Loucy (cell line): ENCODE measurements at regions not wholly inside any gene's neighbourhood (a gene's known extent, or its start where the extent isn't known, plus 50 kb on each side); places are given as distances from the start of the nearest gene placed in this dataset.

Experiments
- H2AFZ ChIP-seq: fragments of 200-600 bp; sonication (generic); 2 replicates; pipeline ENCODE4 v1.6.0; 2016; ENCODE audit warnings: antibody characterized with exemption, mild to moderate bottlenecking, low read length, moderate library complexity
- H3F3A ChIP-seq: fragments of 200-600 bp; 2 replicates; pipeline ENCODE4 v1.6.0; 2016; ENCODE audit warnings: antibody characterized with exemption, low read depth, mild to moderate bottlenecking
- H3K27me3 ChIP-seq: fragments of 200-600 bp; sonication (generic); 2 replicates; pipeline ENCODE4 v1.6.1; 2014; ENCODE audit warnings: low read length, mild to moderate bottlenecking; ENCODE audit not compliant: insufficient read depth, poor library complexity, severe bottlenecking
- H3K36me3 ChIP-seq: fragments of 200-600 bp; sonication (generic); 2 replicates; pipeline ENCODE4 v1.6.1; 2016; ENCODE audit warnings: low read length; ENCODE audit not compliant: insufficient read depth
- H3K4me1 ChIP-seq: fragments of 200-600 bp; sonication (generic); 2 replicates; pipeline ENCODE4 v1.5.1; 2014; ENCODE audit warnings: low read length, mild to moderate bottlenecking; ENCODE audit not compliant: insufficient read depth, poor library complexity, severe bottlenecking
- H3K4me2 ChIP-seq: fragments of 200-600 bp; sonication (generic); 2 replicates; pipeline ENCODE4 v1.6.0; 2014; ENCODE audit warnings: antibody characterized with exemption, low read length, low read depth, mild to moderate bottlenecking; ENCODE audit not compliant: poor library complexity, severe bottlenecking
- H3K4me3 ChIP-seq: fragments of 200-600 bp; sonication (generic); 2 replicates; pipeline ENCODE4 v1.5.1; 2014; ENCODE audit warnings: low read length, mild to moderate bottlenecking, mixed read lengths; ENCODE audit not compliant: poor library complexity, severe bottlenecking
- H3K79me2 ChIP-seq: fragments of 200-600 bp; sonication (generic); 2 replicates; pipeline ENCODE4 v1.6.1; 2014; ENCODE audit warnings: low read length; ENCODE audit not compliant: insufficient read depth
- H3K9ac ChIP-seq: fragments of 200-600 bp; sonication (generic); 2 replicates; pipeline ENCODE4 v1.6.0; 2014; ENCODE audit warnings: mild to moderate bottlenecking, low read depth, low read length, moderate library complexity; ENCODE audit not compliant: poor library complexity, severe bottlenecking
- H3K9me2 ChIP-seq: fragments of 200-600 bp; sonication (generic); replicated peaks from 2 replicates; pipeline ENCODE4 v1.6.1; 2016; ENCODE audit warnings: low read depth, low read length, mixed read lengths
- H3K9me3 ChIP-seq: fragments of 200-600 bp; sonication (generic); 2 replicates; pipeline ENCODE4 v1.6.1; 2014; ENCODE audit warnings: mild to moderate bottlenecking, antibody characterized with exemption, low read length, low read depth; ENCODE audit not compliant: insufficient read depth
- H4K20me1 ChIP-seq: fragments of 200-600 bp; sonication (generic); 2 replicates; pipeline ENCODE4 v1.6.0; 2014; ENCODE audit warnings: antibody characterized with exemption, low read length, mild to moderate bottlenecking; ENCODE audit not compliant: insufficient read depth, poor library complexity, severe bottlenecking
- EZH2phosphoT487 ChIP-seq: fragments of 200-600 bp; IDR thresholded peaks from 2 replicates; pipeline ENCODE4 v1.6.1; 2018; ENCODE audit warnings: antibody characterized with exemption, mild to moderate bottlenecking, moderate library complexity, borderline replicate concordance
- TF ChIP-seq, protein P1 (sequence below): fragments of 200-600 bp; sonication (generic); conservative IDR thresholded peaks from 2 replicates; pipeline ENCODE4 v1.5.1; 2014; ENCODE audit warnings: mild to moderate bottlenecking, antibody characterized with exemption, low read length

DNA sequence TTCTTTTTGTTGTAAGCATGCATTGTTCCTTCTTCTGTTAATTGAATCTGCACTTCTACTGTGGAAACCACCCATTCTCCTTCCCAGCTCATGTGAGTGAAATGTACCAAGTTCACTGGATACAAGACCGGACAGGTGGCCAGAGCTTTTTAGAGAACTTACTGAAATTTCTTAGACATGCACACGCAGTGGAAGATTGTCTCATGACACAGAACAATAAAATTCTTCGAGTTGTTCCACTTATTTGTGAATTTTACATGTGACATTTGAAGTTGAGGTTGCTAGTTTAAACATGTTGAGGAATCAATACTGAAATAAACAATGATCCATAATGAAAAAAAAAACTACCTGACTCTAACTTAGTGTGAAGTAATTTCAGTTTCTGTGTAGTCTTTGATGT, 568.0 kb downstream of the TECRL start:
- H3K9ac ChIP-seq: no peak overlapping the region
- no peaks in the 10 kb centered on the region for H3K36me3 ChIP-seq
- no peaks in the 10 kb centered on the region for H4K20me1 ChIP-seq
- TF ChIP-seq EZH2phosphoT487: no peak
- TF ChIP-seq, protein P1, sequence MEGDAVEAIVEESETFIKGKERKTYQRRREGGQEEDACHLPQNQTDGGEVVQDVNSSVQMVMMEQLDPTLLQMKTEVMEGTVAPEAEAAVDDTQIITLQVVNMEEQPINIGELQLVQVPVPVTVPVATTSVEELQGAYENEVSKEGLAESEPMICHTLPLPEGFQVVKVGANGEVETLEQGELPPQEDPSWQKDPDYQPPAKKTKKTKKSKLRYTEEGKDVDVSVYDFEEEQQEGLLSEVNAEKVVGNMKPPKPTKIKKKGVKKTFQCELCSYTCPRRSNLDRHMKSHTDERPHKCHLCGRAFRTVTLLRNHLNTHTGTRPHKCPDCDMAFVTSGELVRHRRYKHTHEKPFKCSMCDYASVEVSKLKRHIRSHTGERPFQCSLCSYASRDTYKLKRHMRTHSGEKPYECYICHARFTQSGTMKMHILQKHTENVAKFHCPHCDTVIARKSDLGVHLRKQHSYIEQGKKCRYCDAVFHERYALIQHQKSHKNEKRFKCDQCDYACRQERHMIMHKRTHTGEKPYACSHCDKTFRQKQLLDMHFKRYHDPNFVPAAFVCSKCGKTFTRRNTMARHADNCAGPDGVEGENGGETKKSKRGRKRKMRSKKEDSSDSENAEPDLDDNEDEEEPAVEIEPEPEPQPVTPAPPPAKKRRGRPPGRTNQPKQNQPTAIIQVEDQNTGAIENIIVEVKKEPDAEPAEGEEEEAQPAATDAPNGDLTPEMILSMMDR: no peak
- H3K9me3 ChIP-seq: no peaks in the 10 kb centered on the region; the same call in 1 of the 2 replicates
- H3K4me2 ChIP-seq: no peak overlapping the region
- no peaks in the 10 kb centered on the region for H3F3A ChIP-seq
- no peaks in the 10 kb centered on the region for H3K79me2 ChIP-seq
- H3K4me1 ChIP-seq: no peaks in the 10 kb centered on the region
- H3K4me3 ChIP-seq: no peak overlapping the region
- H3K27me3 ChIP-seq: no peaks in the 10 kb centered on the region
- no peak overlapping the region for H2AFZ ChIP-seq
- no peaks in the 10 kb centered on the region for H3K9me2 ChIP-seq

DNA sequence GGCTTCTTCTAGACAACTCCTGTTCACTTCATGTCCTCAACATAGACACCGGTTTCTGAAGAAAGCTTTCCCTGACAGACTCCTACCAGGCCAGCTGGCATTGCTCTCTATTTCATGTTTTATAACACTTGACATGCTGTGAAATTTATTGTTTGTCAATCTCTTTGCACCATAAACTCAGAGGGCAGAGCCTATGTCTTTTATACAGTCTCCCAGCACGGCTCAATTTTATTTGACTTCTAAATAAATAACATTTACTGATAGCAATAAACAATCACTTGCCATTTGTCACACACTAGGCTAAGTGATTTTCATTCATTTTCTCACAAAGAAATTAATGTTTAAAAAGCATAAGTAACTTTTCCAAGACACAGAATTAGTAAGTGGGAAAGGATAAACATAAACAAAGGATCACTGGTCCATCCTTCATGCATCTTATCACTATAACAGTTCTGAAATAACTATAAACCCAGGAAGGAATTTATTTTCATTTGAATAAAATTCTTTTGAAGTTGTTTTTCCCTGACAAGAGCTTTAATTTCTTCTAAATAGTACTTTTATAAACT, 577.6 kb downstream of the TECRL start:
- Histone ChIP-seq H2AFZ (no peak overlapping the region), H3K9me2 (no peaks in the 10 kb centered on the region), H3F3A (no peaks in the 10 kb centered on the region), H3K4me3 (no peak overlapping the region), H3K9ac (no peak overlapping the region), H3K4me1 (no peaks in the 10 kb centered on the region), H3K36me3 (no peaks in the 10 kb centered on the region), H3K79me2 (no peaks in the 10 kb centered on the region), H3K4me2 (no peak overlapping the region), H3K27me3 (no peaks in the 10 kb centered on the region), H4K20me1 (no peaks in the 10 kb centered on the region), H3K9me3 (no peaks in the 10 kb centered on the region)
- TF ChIP-seq, protein P1: no peak
- no peak for TF ChIP-seq EZH2phosphoT487

DNA sequence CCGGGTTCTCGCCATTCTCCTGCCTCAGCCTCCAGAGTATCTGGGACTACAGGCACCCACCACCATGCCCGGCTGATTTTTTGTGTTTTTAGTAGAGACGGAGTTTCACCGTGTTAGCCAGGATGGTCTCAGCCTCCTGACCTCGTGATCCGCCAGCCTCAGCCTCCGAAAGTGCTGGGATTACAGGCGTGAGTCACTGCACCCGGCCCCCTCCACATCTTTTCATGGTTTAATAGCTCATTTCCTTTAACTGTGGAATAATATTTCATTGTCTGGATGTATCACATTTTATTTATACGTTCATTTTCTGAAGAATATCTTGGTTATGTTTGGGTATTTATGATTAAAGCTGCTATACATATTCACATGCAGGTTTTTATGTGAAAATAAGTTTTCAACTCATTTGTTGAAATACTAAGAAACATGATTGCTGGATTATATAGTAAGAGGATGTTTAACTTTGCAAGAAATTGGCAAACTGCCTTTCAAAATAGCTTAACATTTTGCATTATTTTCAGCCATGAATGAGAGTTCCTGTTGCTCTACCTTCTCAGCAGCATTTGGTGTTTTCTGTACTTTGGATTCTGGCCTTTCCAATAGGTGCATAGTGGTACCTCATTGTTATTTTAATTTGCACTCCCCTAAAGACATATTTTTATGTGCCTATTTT, 591.9 kb downstream of the TECRL start:
- H3K4me1 ChIP-seq: no peaks in the 10 kb centered on the region

More for the DNA sequence above, 591.9 kb downstream of the TECRL start:
- H3K79me2 ChIP-seq: no peaks in the 10 kb centered on the region
- no peak overlapping the region for H3K4me2 ChIP-seq
- H3K9me2 ChIP-seq: no peaks in the 10 kb centered on the region
- H2AFZ ChIP-seq: no peak overlapping the region
- no peak overlapping the region for H3K9ac ChIP-seq
- no peaks in the 10 kb centered on the region for H3F3A ChIP-seq
- H3K9me3 ChIP-seq: no peaks in the 10 kb centered on the region
- no peaks in the 10 kb centered on the region for H3K36me3 ChIP-seq
- no peak overlapping the region for H3K4me3 ChIP-seq
- H3K27me3 ChIP-seq: no peaks in the 10 kb centered on the region
- H4K20me1 ChIP-seq: no peaks in the 10 kb centered on the region
- TF ChIP-seq, protein P1: no peak
- no peak for TF ChIP-seq EZH2phosphoT487
